ENCODE measurements at regions not wholly inside any gene's neighbourhood (a gene's known extent, or its start where the extent isn't known, plus 50 kb on each side); places are given as distances from the start of the nearest gene placed in this dataset.

DNA sequence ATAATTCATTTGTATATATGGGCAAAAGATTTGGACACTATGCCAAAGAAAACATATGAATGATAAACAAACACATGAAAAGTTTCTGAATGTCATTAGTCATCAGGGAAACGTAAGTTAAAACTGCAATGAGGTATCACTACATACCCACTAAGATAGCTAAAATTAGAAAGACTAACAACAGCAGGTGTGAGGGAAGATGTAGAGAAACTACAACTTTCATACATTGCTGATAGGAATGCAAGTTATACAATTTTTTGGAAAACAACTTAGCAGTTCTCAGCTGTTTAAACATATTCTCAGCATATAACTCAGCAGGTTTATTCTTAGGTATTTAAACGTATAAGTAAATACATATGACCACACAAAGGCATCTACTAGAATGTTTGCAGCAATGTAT is 563.5 kb upstream of the KLHL29 start:
- Mint-ChIP-seq H3K4me1 (no peaks in the 10 kb centered on the region), H3K9me3 (ENCODE audit: low read depth) (no peaks in the 10 kb centered on the region), H3K27ac (no peak overlapping the region), H3K36me3 (ENCODE audit: low read depth) (no peaks in the 10 kb centered on the region), H3K27me3 (no peaks in the 10 kb centered on the region), H3K4me3 (no peak overlapping the region)
- CTCF ChIA-PET = interaction anchor here (0.7 kb wide), 1 partner anchor 16 kb away, joined by 3 read pairs; no protein-coding TSS in a partner anchor
- DNase-seq (no peak), ATAC-seq (no peak)
- intact Hi-C loops (cut with DNase I, micrococcal nuclease) = no loop called here
- POLR2A ChIA-PET = no interaction called here

- H3K4me3 Mint-ChIP-seq = no peak overlapping the region
- CTCF ChIA-PET = no interaction called here
- intact Hi-C loops (cut with DNase I, micrococcal nuclease) = no loop called here
Measured at GRCh38 chr2:22822835-22823234, 562.1 kb upstream of the KLHL29 start.

GRCh38 chr2:22824618-22825017 is 560.4 kb upstream of the KLHL29 start:
- CTCF ChIA-PET = no interaction called here
- Mint-ChIP-seq H3K27ac (no peak overlapping the region), H3K27me3 (no peaks in the 10 kb centered on the region), H3K4me1 (no peaks in the 10 kb centered on the region), H3K36me3 (ENCODE audit: low read depth) (no peaks in the 10 kb centered on the region), H3K4me3 (no peak overlapping the region), H3K9me3 (ENCODE audit: low read depth) (no peaks in the 10 kb centered on the region)
- intact Hi-C loops (cut with DNase I, micrococcal nuclease) = no loop called here
- POLR2A ChIA-PET = no interaction called here
- DNase-seq (no peak), ATAC-seq (no peak)

More at GRCh38 chr2:22822835-22823234, 562.1 kb upstream of the KLHL29 start:
- ATAC-seq (no peak), DNase-seq (no peak)
- H3K27me3 Mint-ChIP-seq = no peaks in the 10 kb centered on the region
- no peaks in the 10 kb centered on the region for H3K9me3 Mint-ChIP-seq (ENCODE audit: low read depth)
- H3K27ac Mint-ChIP-seq = no peak overlapping the region
- no peaks in the 10 kb centered on the region for H3K4me1 Mint-ChIP-seq
- no peaks in the 10 kb centered on the region for H3K36me3 Mint-ChIP-seq (ENCODE audit: low read depth)
- POLR2A ChIA-PET = no interaction called here

DNA sequence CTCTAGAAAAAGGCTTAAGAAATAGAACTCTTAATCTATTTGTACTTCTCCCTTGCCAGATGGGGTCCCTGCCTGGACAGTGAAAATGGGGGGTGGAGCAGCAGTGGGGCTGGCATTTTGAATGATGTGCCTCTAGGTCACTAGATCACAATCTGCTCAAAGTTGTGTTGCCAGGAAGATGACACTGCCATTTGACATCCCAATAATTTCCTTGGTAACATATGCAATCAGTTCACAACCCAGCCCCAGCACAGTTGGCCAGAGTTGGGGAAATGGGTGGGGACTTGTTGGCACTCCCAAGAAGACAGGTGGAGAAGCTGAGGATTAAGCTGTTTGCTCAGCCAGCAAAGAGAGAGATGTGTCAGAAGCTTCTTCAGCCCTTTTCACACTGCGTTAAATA is 558.3 kb upstream of the KLHL29 start:
- ChIA-PET POLR2A (no interaction called here), CTCF (interaction anchor here (0.8 kb wide), 1 partner anchor 25 kb away, joined by 3 read pairs; no protein-coding TSS in a partner anchor)
- no peaks in the 10 kb centered on the region for H3K9me3 Mint-ChIP-seq (ENCODE audit: low read depth)
- H3K4me3 Mint-ChIP-seq = no peak overlapping the region
- H3K36me3 Mint-ChIP-seq (ENCODE audit: low read depth) = no peaks in the 10 kb centered on the region
- no peak overlapping the region for H3K27ac Mint-ChIP-seq
- no peak for DNase-seq
- intact Hi-C loops (cut with DNase I, micrococcal nuclease) = no loop called here
- ATAC-seq = no peak
- no peaks in the 10 kb centered on the region for H3K4me1 Mint-ChIP-seq
- H3K27me3 Mint-ChIP-seq = no peaks in the 10 kb centered on the region

- Mint-ChIP-seq H3K4me3 (no peak overlapping the region), H3K9me3 (ENCODE audit: low read depth) (no peaks in the 10 kb centered on the region), H3K36me3 (ENCODE audit: low read depth) (no peaks in the 10 kb centered on the region), H3K27ac (no peak overlapping the region), H3K4me1 (no peaks in the 10 kb centered on the region), H3K27me3 (no peaks in the 10 kb centered on the region)
- CTCF ChIA-PET = no interaction called here
- POLR2A ChIA-PET = no interaction called here
- ATAC-seq (no peak), DNase-seq (no peak)
- intact Hi-C loops (cut with DNase I, micrococcal nuclease) = no loop called here
Measured at GRCh38 chr2:22829791-22830190, 555.2 kb upstream of the KLHL29 start.

DNA sequence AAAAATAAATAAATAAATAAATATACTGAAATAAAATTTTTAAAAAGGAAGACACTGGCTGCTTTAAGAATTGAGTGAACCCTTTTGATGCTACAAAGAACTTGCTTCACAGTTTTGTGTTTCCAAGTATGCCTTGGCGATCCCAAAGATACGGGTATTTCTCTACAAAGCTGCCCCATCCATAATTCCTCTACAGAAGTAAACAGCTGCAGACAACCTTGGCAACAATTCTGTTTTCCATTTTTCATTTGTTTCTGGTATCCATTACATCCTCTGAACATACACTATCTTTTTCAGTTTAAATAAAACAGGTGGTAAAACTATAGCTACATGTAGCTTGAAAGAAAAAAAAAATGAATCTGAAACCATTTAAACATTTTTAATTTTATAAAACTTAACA is 552.8 kb upstream of the KLHL29 start:
- CTCF ChIA-PET = interaction anchor here (0.7 kb wide), 1 partner anchor 882 kb away, joined by 4 read pairs; no protein-coding TSS in a partner anchor
- no peaks in the 10 kb centered on the region for H3K27me3 Mint-ChIP-seq
- intact Hi-C loops (cut with DNase I, micrococcal nuclease) = no loop called here
- ATAC-seq (no peak), DNase-seq (no peak)
- H3K4me1 Mint-ChIP-seq = no peaks in the 10 kb centered on the region
- no peak overlapping the region for H3K4me3 Mint-ChIP-seq
- no peak overlapping the region for H3K27ac Mint-ChIP-seq
- POLR2A ChIA-PET = no interaction called here
- H3K36me3 Mint-ChIP-seq (ENCODE audit: low read depth) = no peaks in the 10 kb centered on the region
- H3K9me3 Mint-ChIP-seq (ENCODE audit: low read depth) = no peaks in the 10 kb centered on the region

DNA sequence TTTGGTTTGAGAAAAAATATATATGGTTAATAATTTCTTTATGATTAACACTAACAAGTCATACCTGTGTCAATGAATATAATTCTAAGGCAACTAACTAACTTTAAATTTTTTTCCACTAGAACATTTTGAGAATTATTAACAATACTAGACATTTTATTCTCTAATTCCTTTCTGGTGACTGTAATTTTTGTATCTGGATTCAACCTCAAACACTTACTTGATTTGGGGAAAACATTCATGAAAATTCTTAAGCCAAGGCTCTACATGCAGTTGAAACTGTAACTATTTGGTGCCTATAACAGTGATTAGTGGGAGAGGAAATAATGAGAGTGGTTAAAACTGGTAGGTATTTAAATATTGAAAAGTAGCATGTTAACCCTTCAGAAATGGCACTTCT is 546.5 kb upstream of the KLHL29 start:
- Mint-ChIP-seq H3K27me3 (no peaks in the 10 kb centered on the region), H3K4me1 (no peaks in the 10 kb centered on the region), H3K36me3 (ENCODE audit: low read depth) (no peaks in the 10 kb centered on the region), H3K4me3 (no peak overlapping the region), H3K9me3 (ENCODE audit: low read depth) (no peaks in the 10 kb centered on the region), H3K27ac (no peak overlapping the region)
- CTCF ChIA-PET = no interaction called here
- DNase-seq = no peak
- ATAC-seq = no peak
- POLR2A ChIA-PET = no interaction called here
- intact Hi-C loops (cut with DNase I, micrococcal nuclease) = no loop called here

- H3K4me1 Mint-ChIP-seq = no peaks in the 10 kb centered on the region
- CTCF ChIA-PET = no interaction called here
- no peak overlapping the region for H3K4me3 Mint-ChIP-seq
- intact Hi-C loops (cut with DNase I, micrococcal nuclease) = no loop called here
- no peak overlapping the region for H3K27ac Mint-ChIP-seq
- no peaks in the 10 kb centered on the region for H3K36me3 Mint-ChIP-seq (ENCODE audit: low read depth)
- DNase-seq = no peak
- POLR2A ChIA-PET = no interaction called here
- H3K27me3 Mint-ChIP-seq = no peaks in the 10 kb centered on the region
- no peaks in the 10 kb centered on the region for H3K9me3 Mint-ChIP-seq (ENCODE audit: low read depth)
- no peak for ATAC-seq
Measured at GRCh38 chr2:22842205-22842869, 542.6 kb upstream of the KLHL29 start.

DNA sequence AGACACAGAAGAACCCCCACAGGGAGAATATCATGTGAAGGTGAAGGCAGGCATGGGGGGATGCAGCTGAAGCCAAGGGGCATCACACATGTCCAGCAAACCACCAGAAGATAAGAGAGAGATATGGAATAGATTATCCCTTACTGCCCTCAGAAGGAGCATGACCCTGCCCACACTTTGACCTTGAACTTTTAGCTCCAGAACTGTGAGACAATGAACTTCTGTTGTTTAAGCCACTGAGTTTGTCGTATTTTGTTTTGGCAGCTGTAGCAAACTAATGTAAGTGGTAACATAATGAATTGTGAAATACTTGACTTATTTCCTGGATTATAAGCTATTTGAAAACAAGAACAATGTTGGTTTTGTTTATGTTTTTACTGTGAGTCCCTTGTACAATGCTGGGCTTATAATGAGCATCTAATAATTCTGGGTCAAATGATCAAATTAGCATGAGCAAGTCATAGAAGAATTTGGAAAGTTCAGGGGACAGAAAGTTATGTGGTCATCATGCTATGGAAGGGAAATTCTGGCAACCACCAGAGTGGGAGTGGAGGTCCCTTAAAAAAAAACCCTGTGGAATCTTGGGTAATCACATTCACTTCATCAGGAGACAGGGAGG is 541.0 kb upstream of the KLHL29 start:
- intact Hi-C loops (cut with DNase I, micrococcal nuclease) = no loop called here
- Mint-ChIP-seq H3K4me3 (no peak overlapping the region), H3K27ac (no peak overlapping the region), H3K9me3 (ENCODE audit: low read depth) (no peaks in the 10 kb centered on the region), H3K4me1 (no peaks in the 10 kb centered on the region), H3K27me3 (peaks cover 2% of the 10 kb centered on the region), H3K36me3 (ENCODE audit: low read depth) (no peaks in the 10 kb centered on the region)
- ATAC-seq (no peak), DNase-seq (no peak)
- ChIA-PET CTCF (no interaction called here), POLR2A (no interaction called here)

- Mint-ChIP-seq H3K27ac (no peak overlapping the region), H3K4me3 (no peak overlapping the region), H3K9me3 (ENCODE audit: low read depth) (peaks cover 10% of the 10 kb centered on the region), H3K4me1 (no peaks in the 10 kb centered on the region), H3K36me3 (ENCODE audit: low read depth) (no peaks in the 10 kb centered on the region), H3K27me3 (peaks cover 2% of the 10 kb centered on the region)
- ATAC-seq = no peak
- POLR2A ChIA-PET = no interaction called here
- DNase-seq = no peak
- CTCF ChIA-PET = no interaction called here
- intact Hi-C loops (cut with DNase I, micrococcal nuclease) = no loop called here
Measured at GRCh38 chr2:22850310-22850709, 534.7 kb upstream of the KLHL29 start.

- ChIA-PET POLR2A (no interaction called here), CTCF (no interaction called here)
- no peaks in the 10 kb centered on the region for H3K4me1 Mint-ChIP-seq
- ATAC-seq (no peak), DNase-seq (no peak)
- no peak overlapping the region for H3K27ac Mint-ChIP-seq
- no peaks in the 10 kb centered on the region for H3K27me3 Mint-ChIP-seq
- no peaks in the 10 kb centered on the region for H3K36me3 Mint-ChIP-seq (ENCODE audit: low read depth)
- intact Hi-C loops (cut with DNase I, micrococcal nuclease) = no loop called here
- peaks cover 9% of the 10 kb centered on the region for H3K9me3 Mint-ChIP-seq (ENCODE audit: low read depth)
- no peak overlapping the region for H3K4me3 Mint-ChIP-seq
Measured at GRCh38 chr2:22854588-22854987, 530.4 kb upstream of the KLHL29 start.

- intact Hi-C loops (cut with DNase I, micrococcal nuclease) = no loop called here
- H3K36me3 Mint-ChIP-seq (ENCODE audit: low read depth) = no peaks in the 10 kb centered on the region
- no peaks in the 10 kb centered on the region for H3K27me3 Mint-ChIP-seq
- DNase-seq (no peak), ATAC-seq (no peak)
- ChIA-PET CTCF (interaction anchor here (0.6 kb wide), 1 partner anchor 19 kb away, joined by 3 read pairs; no protein-coding TSS in a partner anchor), POLR2A (no interaction called here)
- peaks cover 7% of the 10 kb centered on the region for H3K9me3 Mint-ChIP-seq (ENCODE audit: low read depth)
- no peak overlapping the region for H3K27ac Mint-ChIP-seq
- no peak overlapping the region for H3K4me3 Mint-ChIP-seq
- H3K4me1 Mint-ChIP-seq = no peaks in the 10 kb centered on the region
Measured at GRCh38 chr2:22855081-22855480, 529.9 kb upstream of the KLHL29 start.

All from activated CD4-positive, alpha-beta T cell treated with anti-CD3 and anti-CD28 coated beads for 36 hours (primary cell).